ENCODE measurements at regions not wholly inside any gene's neighbourhood (a gene's known extent, or its start where the extent isn't known, plus 50 kb on each side); places are given as distances from the start of the nearest gene placed in this dataset.
"Not testable (repeated sequence)": the region's sequence is repeated elsewhere in the genome, so short reads cannot be mapped to it uniquely, and the experiment has no call there.

GRCh38 chr7:153969016-153969415 is 83.2 kb upstream of the DPP6 start:
- H3K4me3 Mint-ChIP-seq; H3K4me3 ChIP-seq (ENCODE audit: control insufficient read depth in 1 of 2, extremely low read depth in 1 of 2, low read length in 1 of 2); H3K27me3 Mint-ChIP-seq; H3K4me1 Mint-ChIP-seq; DNase-seq; H3K9me3 Mint-ChIP-seq; H3K27me3 ChIP-seq (replicated peaks in 1 of 2; ENCODE audit: control insufficient read depth in 2 of 2, extremely low read depth in 1 of 2, insufficient read depth in 2 of 2, low read length in 1 of 2); H3K9me3 ChIP-seq; CTCF ChIA-PET; H3K27ac ChIP-seq (ENCODE audit: low read length); H3K4me1 ChIP-seq (ENCODE audit: control insufficient read depth in 1 of 2, extremely low read depth in 1 of 2, insufficient read depth in 2 of 2, low read length in 2 of 2); POLR2A ChIA-PET; ATAC-seq (replicated peaks in 1 of 4); H3K36me3 Mint-ChIP-seq; H3K27ac Mint-ChIP-seq; H3K36me3 ChIP-seq (ENCODE audit: control insufficient read depth in 2 of 2, extremely low read depth in 1 of 2, insufficient read depth in 1 of 2, low read length in 1 of 2): not testable (repeated sequence)
- WGBS (ENCODE audit: insufficient coverage): no CpG with 5 or more reads among the region's 4 CpGs

- H3K27ac ChIP-seq (ENCODE audit: low read length); H3K36me3 ChIP-seq (ENCODE audit: control insufficient read depth in 2 of 2, extremely low read depth in 1 of 2, insufficient read depth in 1 of 2, low read length in 1 of 2); H3K4me3 ChIP-seq (ENCODE audit: control insufficient read depth in 1 of 2, extremely low read depth in 1 of 2, low read length in 1 of 2); H3K4me1 Mint-ChIP-seq; POLR2A ChIA-PET; H3K36me3 Mint-ChIP-seq; DNase-seq; H3K27me3 ChIP-seq (replicated peaks in 1 of 2; ENCODE audit: control insufficient read depth in 2 of 2, extremely low read depth in 1 of 2, insufficient read depth in 2 of 2, low read length in 1 of 2); H3K27ac Mint-ChIP-seq; H3K27me3 Mint-ChIP-seq; H3K4me3 Mint-ChIP-seq; H3K9me3 Mint-ChIP-seq; H3K4me1 ChIP-seq (ENCODE audit: control insufficient read depth in 1 of 2, extremely low read depth in 1 of 2, insufficient read depth in 2 of 2, low read length in 2 of 2); CTCF ChIA-PET; H3K9me3 ChIP-seq; ATAC-seq (replicated peaks in 1 of 4): not testable (repeated sequence)
- 40% methylated on average over 2 of the region's 6 CpGs for WGBS (ENCODE audit: insufficient coverage)
Measured at GRCh38 chr7:153974603-153975002, 77.6 kb upstream of the DPP6 start.

GRCh38 chr7:153976745-153977144 is 75.5 kb upstream of the DPP6 start:
- H3K27me3 Mint-ChIP-seq; H3K4me1 ChIP-seq (ENCODE audit: control insufficient read depth in 1 of 2, extremely low read depth in 1 of 2, insufficient read depth in 2 of 2, low read length in 2 of 2); H3K27ac Mint-ChIP-seq; H3K27ac ChIP-seq (ENCODE audit: low read length); POLR2A ChIA-PET; H3K4me3 ChIP-seq (ENCODE audit: control insufficient read depth in 1 of 2, extremely low read depth in 1 of 2, low read length in 1 of 2); H3K27me3 ChIP-seq (replicated peaks in 1 of 2; ENCODE audit: control insufficient read depth in 2 of 2, extremely low read depth in 1 of 2, insufficient read depth in 2 of 2, low read length in 1 of 2); H3K9me3 ChIP-seq; H3K4me3 Mint-ChIP-seq; DNase-seq; H3K9me3 Mint-ChIP-seq; H3K36me3 ChIP-seq (ENCODE audit: control insufficient read depth in 2 of 2, extremely low read depth in 1 of 2, insufficient read depth in 1 of 2, low read length in 1 of 2); H3K36me3 Mint-ChIP-seq; H3K4me1 Mint-ChIP-seq; ATAC-seq (replicated peaks in 1 of 4): not testable (repeated sequence)
- CTCF ChIA-PET: interaction anchor here in 1 of 2 donors (0.6 kb wide), 1 partner anchor 49 kb away, joined by 3 read pairs; no protein-coding TSS in a partner anchor
- 83% methylated on average over 5 of the region's 6 CpGs for WGBS (ENCODE audit: insufficient coverage)

GRCh38 chr7:153983186-153983585 is 69.0 kb upstream of the DPP6 start:
- H3K9me3 ChIP-seq; H3K27me3 Mint-ChIP-seq; POLR2A ChIA-PET; H3K36me3 ChIP-seq (ENCODE audit: control insufficient read depth in 2 of 2, extremely low read depth in 1 of 2, insufficient read depth in 1 of 2, low read length in 1 of 2); H3K36me3 Mint-ChIP-seq; H3K4me3 Mint-ChIP-seq; H3K4me1 ChIP-seq (ENCODE audit: control insufficient read depth in 1 of 2, extremely low read depth in 1 of 2, insufficient read depth in 2 of 2, low read length in 2 of 2); H3K27me3 ChIP-seq (replicated peaks in 1 of 2; ENCODE audit: control insufficient read depth in 2 of 2, extremely low read depth in 1 of 2, insufficient read depth in 2 of 2, low read length in 1 of 2); H3K4me1 Mint-ChIP-seq; DNase-seq; H3K27ac Mint-ChIP-seq; H3K4me3 ChIP-seq (ENCODE audit: control insufficient read depth in 1 of 2, extremely low read depth in 1 of 2, low read length in 1 of 2); ATAC-seq (replicated peaks in 1 of 4); H3K27ac ChIP-seq (ENCODE audit: low read length); CTCF ChIA-PET; H3K9me3 Mint-ChIP-seq: not testable (repeated sequence)
- 56% methylated on average over 3 of the region's 6 CpGs for whole genome bisulfite sequencing (ENCODE audit: insufficient coverage)

- CTCF ChIA-PET; H3K27ac Mint-ChIP-seq; POLR2A ChIA-PET; H3K4me1 Mint-ChIP-seq; ATAC-seq (replicated peaks in 1 of 4); H3K9me3 Mint-ChIP-seq; H3K9me3 ChIP-seq; H3K27me3 Mint-ChIP-seq; H3K36me3 Mint-ChIP-seq; H3K36me3 ChIP-seq (ENCODE audit: control insufficient read depth in 2 of 2, extremely low read depth in 1 of 2, insufficient read depth in 1 of 2, low read length in 1 of 2); H3K4me3 Mint-ChIP-seq; H3K4me1 ChIP-seq (ENCODE audit: control insufficient read depth in 1 of 2, extremely low read depth in 1 of 2, insufficient read depth in 2 of 2, low read length in 2 of 2); H3K27ac ChIP-seq (ENCODE audit: low read length); DNase-seq; H3K4me3 ChIP-seq (ENCODE audit: control insufficient read depth in 1 of 2, extremely low read depth in 1 of 2, low read length in 1 of 2); H3K27me3 ChIP-seq (replicated peaks in 1 of 2; ENCODE audit: control insufficient read depth in 2 of 2, extremely low read depth in 1 of 2, insufficient read depth in 2 of 2, low read length in 1 of 2): not testable (repeated sequence)
- WGBS (ENCODE audit: insufficient coverage): 73% methylated on average over 7 of the region's 23 CpGs
Measured at GRCh38 chr7:153989066-153989627, 63.1 kb upstream of the DPP6 start.

- POLR2A ChIA-PET; H3K9me3 ChIP-seq; H3K27ac ChIP-seq (ENCODE audit: low read length); H3K27me3 Mint-ChIP-seq; H3K27me3 ChIP-seq (replicated peaks in 1 of 2; ENCODE audit: control insufficient read depth in 2 of 2, extremely low read depth in 1 of 2, insufficient read depth in 2 of 2, low read length in 1 of 2); H3K9me3 Mint-ChIP-seq; H3K4me3 Mint-ChIP-seq; H3K27ac Mint-ChIP-seq; DNase-seq; H3K36me3 ChIP-seq (ENCODE audit: control insufficient read depth in 2 of 2, extremely low read depth in 1 of 2, insufficient read depth in 1 of 2, low read length in 1 of 2); H3K36me3 Mint-ChIP-seq; H3K4me1 ChIP-seq (ENCODE audit: control insufficient read depth in 1 of 2, extremely low read depth in 1 of 2, insufficient read depth in 2 of 2, low read length in 2 of 2); ATAC-seq (replicated peaks in 1 of 4); H3K4me1 Mint-ChIP-seq; CTCF ChIA-PET; H3K4me3 ChIP-seq (ENCODE audit: control insufficient read depth in 1 of 2, extremely low read depth in 1 of 2, low read length in 1 of 2): not testable (repeated sequence)
- 88% methylated on average over 3 of the region's 11 CpGs for WGBS (ENCODE audit: insufficient coverage)
Measured at GRCh38 chr7:153989742-153990425, 62.3 kb upstream of the DPP6 start.

- H3K27me3 Mint-ChIP-seq; H3K36me3 Mint-ChIP-seq; H3K4me3 Mint-ChIP-seq; H3K27me3 ChIP-seq (replicated peaks in 1 of 2; ENCODE audit: control insufficient read depth in 2 of 2, extremely low read depth in 1 of 2, insufficient read depth in 2 of 2, low read length in 1 of 2); CTCF ChIA-PET; ATAC-seq (replicated peaks in 1 of 4); DNase-seq; H3K4me3 ChIP-seq (ENCODE audit: control insufficient read depth in 1 of 2, extremely low read depth in 1 of 2, low read length in 1 of 2); POLR2A ChIA-PET; H3K4me1 Mint-ChIP-seq; H3K36me3 ChIP-seq (ENCODE audit: control insufficient read depth in 2 of 2, extremely low read depth in 1 of 2, insufficient read depth in 1 of 2, low read length in 1 of 2); H3K27ac ChIP-seq (ENCODE audit: low read length); H3K9me3 Mint-ChIP-seq; H3K27ac Mint-ChIP-seq; H3K9me3 ChIP-seq; H3K4me1 ChIP-seq (ENCODE audit: control insufficient read depth in 1 of 2, extremely low read depth in 1 of 2, insufficient read depth in 2 of 2, low read length in 2 of 2): not testable (repeated sequence)
- no CpG with 5 or more reads among the region's 3 CpGs for WGBS (ENCODE audit: insufficient coverage)
Measured at GRCh38 chr7:153991471-153991870, 60.7 kb upstream of the DPP6 start.

Data from T-cell (primary cell).